HL-60 (cell line): ENCODE measurements at regions not wholly inside any gene's neighbourhood (a gene's known extent, or its start where the extent isn't known, plus 50 kb on each side); places are given as distances from the start of the nearest gene placed in this dataset.
"Not testable (repeated sequence)": the region's sequence is repeated elsewhere in the genome, so short reads cannot be mapped to it uniquely, and the experiment has no call there.

Source experiments
- DNase-seq, 2 experiments: peaks; one replicate each; pipeline ENCODE4 v3.0.0-alpha.2; 2010 to 2020; ENCODE audit warnings: low read depth in 1 of 2, low spot score in 1 of 2
- H3K27ac ChIP-seq: fragments of 250-450 bp; sonication (Bioruptor Pico); replicated peaks from 2 replicates; pipeline ENCODE4 v1.5.1; 2020; ENCODE audit warnings: mild to moderate bottlenecking, moderate library complexity
- H3K27me3 ChIP-seq: fragments of 250-450 bp; sonication (Bioruptor Pico); 2 replicates; pipeline ENCODE4 v1.5.1; 2021; ENCODE audit warnings: mild to moderate bottlenecking, moderate library complexity; ENCODE audit not compliant: insufficient read depth, poor library complexity, severe bottlenecking
- H3K4me3 ChIP-seq: replicated peaks from 2 replicates; pipeline ENCODE4 v1.5.1; 2011; ENCODE audit warnings: mild to moderate bottlenecking, control low read depth, low read length; ENCODE audit not compliant: insufficient read depth
- GABPA ChIP-seq: IDR thresholded peaks from 2 replicates; pipeline ENCODE4 v1.6.1; 2012; ENCODE audit warnings: low read depth
- POLR2AphosphoS5 ChIP-seq: IDR thresholded peaks from 2 replicates; pipeline ENCODE4 v1.6.1; 2012; ENCODE audit warnings: low read depth
- SPI1 ChIP-seq: IDR thresholded peaks from 2 replicates; pipeline ENCODE4 v1.6.1; 2012; ENCODE audit warnings: low read depth, mild to moderate bottlenecking, borderline replicate concordance
- TF ChIP-seq, protein P1 (sequence below): IDR thresholded peaks from one replicate; pipeline ENCODE4 v1.5.1; 2011; ENCODE audit warnings: low read length, control low read depth, inconsistent platforms; ENCODE audit not compliant: insufficient read depth
- TF ChIP-seq, protein P2 (sequence below): IDR thresholded peaks from 2 replicates; pipeline ENCODE4 v1.6.1; 2012; ENCODE audit warnings: low read depth; ENCODE audit not compliant: insufficient replicate concordance

DNA sequence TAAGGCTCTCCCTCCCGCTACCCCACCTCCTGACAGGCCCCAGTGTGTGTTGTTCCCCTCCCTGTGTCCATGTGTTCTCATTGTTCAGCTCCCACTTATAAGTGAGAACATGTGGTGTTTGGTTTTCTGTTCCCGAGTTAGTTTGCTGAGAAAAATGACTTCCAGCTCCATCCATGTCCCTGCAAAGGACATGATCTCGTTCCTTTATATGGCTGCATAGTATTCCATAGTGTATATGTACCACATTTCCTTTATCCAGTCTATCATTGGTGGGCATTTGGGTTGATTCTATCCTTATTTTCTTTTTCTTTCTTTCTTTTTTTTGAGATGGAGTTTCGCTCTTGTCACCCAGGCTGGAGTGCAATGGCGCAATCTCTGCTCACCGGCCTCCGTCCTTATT is 57.8 kb upstream of the RASSF3 start:
- H3K27me3 ChIP-seq, DNase-seq, H3K4me3 ChIP-seq, H3K27ac ChIP-seq: not testable (repeated sequence)

DNA sequence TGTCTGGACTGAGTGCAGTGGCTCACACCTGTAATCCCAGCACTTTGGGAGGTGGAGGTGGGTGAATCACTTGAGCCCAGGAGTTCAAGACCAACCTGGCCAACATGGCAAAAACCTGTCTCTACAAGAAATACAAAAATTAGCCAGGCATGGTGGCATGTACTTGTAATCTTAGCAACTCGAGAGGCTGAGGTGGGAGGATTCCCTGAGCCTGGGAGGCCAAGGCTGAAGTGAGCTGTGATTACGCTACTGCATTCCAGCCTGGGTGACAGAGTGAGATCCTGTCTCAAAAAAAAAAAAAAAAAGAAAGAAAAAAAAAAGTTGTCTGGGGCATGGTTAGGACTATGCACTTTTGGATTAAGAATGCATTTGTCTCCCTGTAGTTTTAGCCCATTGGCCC is 56.6 kb upstream of the RASSF3 start:
- DNase-seq, H3K27me3 ChIP-seq, H3K4me3 ChIP-seq, H3K27ac ChIP-seq: not testable (repeated sequence)

DNA sequence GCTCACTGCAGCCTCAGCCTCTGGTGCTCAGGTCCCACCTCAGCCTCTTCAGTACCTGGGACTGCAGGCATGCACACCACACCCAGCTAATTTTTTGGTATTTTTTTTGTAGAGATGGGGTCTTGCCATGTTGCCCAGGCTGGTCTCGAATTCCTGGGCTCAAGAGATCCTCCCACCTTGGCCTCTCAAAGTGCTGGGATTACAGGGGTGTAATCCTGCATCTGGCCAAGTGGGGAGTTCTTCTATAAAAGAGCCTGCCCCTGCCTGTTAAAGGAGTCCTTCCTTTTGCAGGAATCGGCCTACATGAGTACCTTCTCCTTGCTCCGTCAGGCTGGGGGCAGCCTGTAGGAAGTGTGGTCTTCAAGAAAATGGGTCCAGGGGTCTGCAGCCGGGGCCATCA is 54.1 kb upstream of the RASSF3 start:
- Histone ChIP-seq H3K27me3 (no peaks in the 10 kb centered on the region), H3K27ac (no peak overlapping the region), H3K4me3 (no peak overlapping the region)
- no peak for DNase-seq
- TF ChIP-seq, protein P1, sequence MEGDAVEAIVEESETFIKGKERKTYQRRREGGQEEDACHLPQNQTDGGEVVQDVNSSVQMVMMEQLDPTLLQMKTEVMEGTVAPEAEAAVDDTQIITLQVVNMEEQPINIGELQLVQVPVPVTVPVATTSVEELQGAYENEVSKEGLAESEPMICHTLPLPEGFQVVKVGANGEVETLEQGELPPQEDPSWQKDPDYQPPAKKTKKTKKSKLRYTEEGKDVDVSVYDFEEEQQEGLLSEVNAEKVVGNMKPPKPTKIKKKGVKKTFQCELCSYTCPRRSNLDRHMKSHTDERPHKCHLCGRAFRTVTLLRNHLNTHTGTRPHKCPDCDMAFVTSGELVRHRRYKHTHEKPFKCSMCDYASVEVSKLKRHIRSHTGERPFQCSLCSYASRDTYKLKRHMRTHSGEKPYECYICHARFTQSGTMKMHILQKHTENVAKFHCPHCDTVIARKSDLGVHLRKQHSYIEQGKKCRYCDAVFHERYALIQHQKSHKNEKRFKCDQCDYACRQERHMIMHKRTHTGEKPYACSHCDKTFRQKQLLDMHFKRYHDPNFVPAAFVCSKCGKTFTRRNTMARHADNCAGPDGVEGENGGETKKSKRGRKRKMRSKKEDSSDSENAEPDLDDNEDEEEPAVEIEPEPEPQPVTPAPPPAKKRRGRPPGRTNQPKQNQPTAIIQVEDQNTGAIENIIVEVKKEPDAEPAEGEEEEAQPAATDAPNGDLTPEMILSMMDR = no peak
- TF ChIP-seq, protein P2, sequence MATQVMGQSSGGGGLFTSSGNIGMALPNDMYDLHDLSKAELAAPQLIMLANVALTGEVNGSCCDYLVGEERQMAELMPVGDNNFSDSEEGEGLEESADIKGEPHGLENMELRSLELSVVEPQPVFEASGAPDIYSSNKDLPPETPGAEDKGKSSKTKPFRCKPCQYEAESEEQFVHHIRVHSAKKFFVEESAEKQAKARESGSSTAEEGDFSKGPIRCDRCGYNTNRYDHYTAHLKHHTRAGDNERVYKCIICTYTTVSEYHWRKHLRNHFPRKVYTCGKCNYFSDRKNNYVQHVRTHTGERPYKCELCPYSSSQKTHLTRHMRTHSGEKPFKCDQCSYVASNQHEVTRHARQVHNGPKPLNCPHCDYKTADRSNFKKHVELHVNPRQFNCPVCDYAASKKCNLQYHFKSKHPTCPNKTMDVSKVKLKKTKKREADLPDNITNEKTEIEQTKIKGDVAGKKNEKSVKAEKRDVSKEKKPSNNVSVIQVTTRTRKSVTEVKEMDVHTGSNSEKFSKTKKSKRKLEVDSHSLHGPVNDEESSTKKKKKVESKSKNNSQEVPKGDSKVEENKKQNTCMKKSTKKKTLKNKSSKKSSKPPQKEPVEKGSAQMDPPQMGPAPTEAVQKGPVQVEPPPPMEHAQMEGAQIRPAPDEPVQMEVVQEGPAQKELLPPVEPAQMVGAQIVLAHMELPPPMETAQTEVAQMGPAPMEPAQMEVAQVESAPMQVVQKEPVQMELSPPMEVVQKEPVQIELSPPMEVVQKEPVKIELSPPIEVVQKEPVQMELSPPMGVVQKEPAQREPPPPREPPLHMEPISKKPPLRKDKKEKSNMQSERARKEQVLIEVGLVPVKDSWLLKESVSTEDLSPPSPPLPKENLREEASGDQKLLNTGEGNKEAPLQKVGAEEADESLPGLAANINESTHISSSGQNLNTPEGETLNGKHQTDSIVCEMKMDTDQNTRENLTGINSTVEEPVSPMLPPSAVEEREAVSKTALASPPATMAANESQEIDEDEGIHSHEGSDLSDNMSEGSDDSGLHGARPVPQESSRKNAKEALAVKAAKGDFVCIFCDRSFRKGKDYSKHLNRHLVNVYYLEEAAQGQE = no peak
- TF ChIP-seq POLR2AphosphoS5 (no peak), SPI1 (no peak), GABPA (no peak)

DNA sequence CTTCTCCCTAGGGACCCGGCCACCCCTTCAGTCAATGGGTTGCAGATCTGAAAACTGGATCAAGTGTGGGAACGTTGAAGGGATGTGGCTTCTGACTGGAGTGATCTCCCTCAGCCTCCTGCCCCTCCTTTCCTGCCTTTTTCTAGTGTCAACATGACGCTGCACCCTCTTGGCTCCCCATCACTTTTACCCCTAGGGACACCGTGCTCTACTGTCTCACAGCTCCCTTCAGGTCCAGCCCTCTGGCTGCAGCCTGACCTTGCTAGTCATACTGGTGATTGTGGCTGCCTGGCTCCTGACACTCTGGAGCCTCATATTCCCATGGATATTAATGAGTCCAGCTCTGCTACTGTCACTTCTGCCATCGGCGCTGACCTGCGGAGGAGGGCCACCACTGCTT is 51.5 kb upstream of the RASSF3 start:
- H3K27ac ChIP-seq = no peak overlapping the region
- no peak overlapping the region for H3K4me3 ChIP-seq
- DNase-seq = no peak
- H3K27me3 ChIP-seq = no peaks in the 10 kb centered on the region
- TF ChIP-seq, protein P2 = no peak
- TF ChIP-seq SPI1 (no peak), POLR2AphosphoS5 (no peak), GABPA (no peak)
- TF ChIP-seq, protein P1 = no peak

DNA sequence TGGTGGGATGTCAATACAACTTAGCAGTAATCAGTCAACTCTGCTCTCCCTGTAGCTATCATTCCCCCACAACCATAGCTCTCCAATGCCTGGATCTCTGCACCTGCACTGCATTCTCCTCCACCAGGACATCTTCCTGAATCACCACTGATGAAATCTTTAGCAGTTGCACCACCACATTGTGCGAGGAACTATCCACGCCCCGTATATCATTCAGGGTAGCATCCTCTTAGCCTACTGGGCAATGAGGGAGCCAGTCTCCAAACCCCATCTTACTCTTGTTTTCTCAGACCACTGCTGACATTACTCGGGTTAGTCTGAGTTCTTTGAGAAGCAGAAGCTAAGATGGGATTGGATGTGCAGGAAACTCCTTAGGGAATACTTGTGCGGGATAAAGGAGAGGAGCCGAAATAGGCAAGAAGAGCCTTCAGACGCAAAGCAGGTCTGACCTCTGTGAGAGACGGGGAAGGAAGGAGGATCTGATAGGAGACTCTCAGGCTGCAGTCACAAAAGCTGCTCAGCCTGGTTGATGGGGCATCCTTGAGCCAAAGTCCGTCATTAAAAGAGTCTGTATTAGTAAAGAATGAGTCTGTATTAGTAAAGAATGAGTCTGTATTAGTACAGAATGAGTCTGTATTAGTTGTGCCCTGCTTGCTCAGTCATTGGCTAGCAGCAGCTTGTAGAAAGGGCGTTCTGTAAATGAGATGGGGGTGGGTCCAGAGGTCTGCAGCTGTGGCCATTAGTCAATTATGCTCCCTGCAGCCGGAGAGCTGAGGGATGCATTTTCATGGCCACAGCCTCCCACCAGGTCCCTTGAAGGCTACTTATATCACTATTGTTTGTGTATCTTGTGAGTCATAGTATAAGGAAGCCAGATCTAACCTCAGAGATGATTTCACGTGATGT is 49.6 kb upstream of the RASSF3 start:
- no peak overlapping the region for H3K4me3 ChIP-seq
- H3K27ac ChIP-seq = no peak overlapping the region
- no peaks in the 10 kb centered on the region for H3K27me3 ChIP-seq
- TF ChIP-seq GABPA = no peak
- no peak for TF ChIP-seq SPI1
- TF ChIP-seq, protein P1 = no peak
- TF ChIP-seq, protein P2 = no peak
- no peak for TF ChIP-seq POLR2AphosphoS5
- peak; percentile 41 to 43 for DNase-seq
